GM19025 (cell line): ENCODE measurements at regions not wholly inside any gene's neighbourhood (a gene's known extent, or its start where the extent isn't known, plus 50 kb on each side); places are given as distances from the start of the nearest gene placed in this dataset.

Experiments used
- ATAC-seq: cut with Tn5 transposase; IDR thresholded peaks from one replicate; pipeline ENCODE4 v1.9.1; 2021; ENCODE audit warnings: mild to moderate bottlenecking, low read depth, moderate library complexity; ENCODE audit not compliant: unreplicated experiment

DNA sequence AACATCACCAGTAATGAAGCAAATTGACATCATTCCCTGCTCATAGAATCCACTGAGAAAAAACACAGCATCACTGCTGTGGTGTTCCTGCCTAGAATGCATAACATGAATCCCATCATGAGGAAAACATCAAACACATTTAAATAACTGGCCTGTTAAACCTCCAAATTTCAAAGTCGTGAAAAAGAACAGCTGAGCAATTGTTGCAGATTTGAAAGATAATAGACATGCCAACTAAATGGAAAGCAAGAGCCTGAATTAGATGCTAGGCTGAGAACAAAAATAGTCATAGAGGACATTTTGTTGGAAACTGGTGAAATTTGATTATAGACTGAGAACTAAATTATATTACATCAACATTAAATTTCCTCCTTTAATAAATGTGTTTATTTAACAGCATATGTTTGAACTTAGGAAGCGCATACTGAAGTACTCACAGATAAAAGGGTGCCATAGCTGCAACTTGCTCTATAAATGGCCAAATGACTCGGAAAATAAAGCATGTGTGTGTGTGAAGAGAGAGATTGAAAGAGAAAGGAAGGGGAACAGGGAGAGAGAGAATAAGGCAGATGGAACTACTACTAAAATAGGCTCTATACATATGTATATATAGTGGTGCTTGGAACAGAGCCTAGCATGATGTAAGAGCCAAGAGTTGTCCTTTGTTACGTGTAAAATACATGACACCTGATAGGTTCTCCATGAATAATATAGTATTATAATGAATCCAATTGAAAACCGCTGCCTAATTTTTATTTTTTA, 305.0 kb upstream of the MON1B start:
- no peak for ATAC-seq

DNA sequence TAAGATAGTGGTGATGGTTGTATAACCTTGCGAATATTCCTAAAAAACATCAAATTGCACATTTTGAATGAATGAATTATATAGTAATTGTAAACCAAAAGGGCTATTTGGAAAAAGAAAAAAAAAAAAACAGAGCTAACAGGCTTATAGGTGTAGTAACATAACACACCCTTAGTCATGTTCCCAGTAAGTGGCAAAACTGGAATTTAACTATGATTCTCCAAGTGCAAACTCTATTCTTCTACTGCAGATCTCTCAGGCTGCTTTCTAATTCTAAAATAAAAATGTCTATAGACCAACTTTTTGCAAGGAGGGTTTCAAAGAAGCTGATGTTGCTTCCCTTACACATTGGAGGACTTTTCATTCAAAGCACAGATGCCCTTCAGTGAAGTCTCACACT, 293.2 kb upstream of the MON1B start:
- no peak for ATAC-seq

DNA sequence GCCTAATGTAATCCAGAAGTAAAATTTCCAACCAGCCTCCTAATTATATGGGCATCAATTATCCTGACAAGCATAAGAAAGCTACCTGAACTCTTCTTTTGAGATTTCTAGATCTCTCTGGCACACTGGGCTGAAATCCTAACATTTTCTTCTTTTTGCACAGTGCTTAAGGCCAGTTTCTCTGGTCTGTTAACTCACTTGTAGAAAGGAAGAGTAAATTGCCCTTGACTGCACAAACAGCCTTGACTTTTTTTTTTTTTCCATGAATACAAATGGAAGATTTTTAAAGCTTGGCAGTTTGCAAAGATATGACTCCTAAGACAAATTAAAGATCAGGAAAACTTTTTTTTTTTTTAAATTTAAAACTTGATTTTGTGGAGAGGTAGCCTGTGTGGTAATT, 291.2 kb upstream of the MON1B start:
- no peak for ATAC-seq

DNA sequence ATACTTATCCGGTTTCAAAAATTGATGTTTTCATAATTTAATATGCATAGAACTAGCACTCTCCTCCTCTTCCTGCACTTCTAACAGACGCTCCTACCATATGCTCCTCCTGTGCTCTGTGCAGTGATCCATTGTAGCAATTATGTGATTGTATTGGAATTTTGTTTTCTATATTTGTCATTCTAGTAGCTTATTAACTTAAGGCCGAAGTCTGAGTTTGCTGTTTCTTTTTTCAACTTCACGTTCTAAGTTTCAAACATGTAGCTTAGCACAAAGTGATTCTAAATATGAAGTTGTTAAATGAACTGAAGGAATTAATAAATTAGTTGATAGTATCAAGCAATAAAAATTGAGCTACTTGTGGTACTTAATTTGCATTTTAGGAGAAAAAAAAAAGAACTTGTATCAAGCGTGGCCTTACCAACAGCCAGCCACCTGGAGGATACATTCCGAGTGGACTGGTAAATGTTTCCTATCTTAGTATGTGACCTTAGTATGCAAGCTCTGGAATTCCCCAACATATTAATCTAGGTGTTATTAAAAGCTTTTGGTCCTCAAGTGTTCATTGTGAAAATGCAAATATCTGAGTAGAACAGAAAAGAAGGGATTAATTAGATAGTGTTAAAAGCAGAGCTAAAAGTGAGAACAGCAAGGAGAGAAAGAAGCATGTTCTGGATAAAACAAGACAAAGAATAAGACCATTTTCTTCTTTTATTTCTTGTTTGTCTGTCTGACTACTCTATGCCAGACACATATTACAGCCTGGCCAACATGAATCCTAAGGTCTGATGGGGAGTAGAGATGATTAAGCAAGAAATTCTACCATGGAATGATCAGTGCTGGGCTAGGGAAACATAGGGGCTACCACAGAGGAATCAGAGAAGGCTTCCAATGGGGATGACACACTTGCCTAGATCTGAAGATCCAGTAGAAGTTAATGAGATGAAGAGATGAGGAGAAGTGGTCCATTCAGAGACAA, 290.4 kb upstream of the MON1B start:
- ATAC-seq: no peak

DNA sequence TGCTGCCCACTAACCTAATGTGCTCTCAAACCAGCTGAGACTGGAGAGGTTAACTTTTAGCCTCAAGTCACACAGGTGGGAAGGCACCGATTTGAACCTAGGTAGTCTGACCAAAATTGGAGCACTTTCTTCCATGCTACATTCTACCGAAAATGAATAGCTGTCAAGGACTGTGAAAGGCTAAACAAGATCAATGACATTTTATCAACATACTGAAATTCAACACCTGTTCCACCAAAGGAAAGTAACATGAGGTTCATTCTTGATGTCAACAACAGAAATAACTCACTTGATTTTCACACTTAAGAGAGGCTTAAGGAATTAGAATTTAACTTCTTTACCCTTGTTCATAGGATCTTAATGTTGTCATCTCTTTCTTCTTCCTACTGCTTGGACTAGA, 284.4 kb upstream of the MON1B start:
- no peak for ATAC-seq

DNA sequence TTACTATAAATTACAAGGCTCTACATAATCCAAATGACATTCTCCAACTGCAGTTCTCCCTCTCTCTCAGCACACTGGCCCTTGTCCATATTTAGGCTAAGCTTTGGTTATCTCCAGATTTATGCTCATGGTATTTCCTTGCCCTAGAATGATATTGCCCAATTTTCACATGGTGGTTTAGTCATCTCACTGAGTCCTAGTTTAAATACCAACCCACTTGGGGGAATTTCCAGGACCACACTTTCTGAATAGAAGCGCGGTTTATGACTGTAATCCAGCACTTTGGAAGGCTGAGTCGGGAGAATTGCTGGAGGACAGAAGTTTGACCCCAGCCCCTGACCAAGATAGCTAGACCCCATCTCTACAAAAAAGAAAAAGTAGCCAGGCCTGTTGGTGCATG, 280.1 kb upstream of the MON1B start:
- ATAC-seq: no peak

DNA sequence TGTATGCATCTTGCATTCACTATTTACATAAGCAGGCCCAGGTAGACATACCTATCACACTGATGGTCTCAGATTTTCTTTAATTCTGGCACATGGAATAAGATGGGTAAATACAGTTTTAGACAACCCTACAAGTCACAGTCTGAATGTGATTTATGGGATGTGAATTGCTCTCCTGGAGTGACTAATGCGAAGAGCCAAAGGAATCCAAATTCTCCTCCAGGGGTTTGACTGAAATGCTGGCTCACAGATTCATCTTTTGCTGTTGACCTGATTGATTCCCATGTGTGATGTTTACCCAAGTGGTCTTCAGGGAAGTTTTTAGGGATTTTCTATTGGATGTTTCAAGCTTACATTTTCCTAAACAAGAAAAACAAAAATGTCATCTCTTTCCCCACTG, 277.9 kb upstream of the MON1B start:
- no peak for ATAC-seq

DNA sequence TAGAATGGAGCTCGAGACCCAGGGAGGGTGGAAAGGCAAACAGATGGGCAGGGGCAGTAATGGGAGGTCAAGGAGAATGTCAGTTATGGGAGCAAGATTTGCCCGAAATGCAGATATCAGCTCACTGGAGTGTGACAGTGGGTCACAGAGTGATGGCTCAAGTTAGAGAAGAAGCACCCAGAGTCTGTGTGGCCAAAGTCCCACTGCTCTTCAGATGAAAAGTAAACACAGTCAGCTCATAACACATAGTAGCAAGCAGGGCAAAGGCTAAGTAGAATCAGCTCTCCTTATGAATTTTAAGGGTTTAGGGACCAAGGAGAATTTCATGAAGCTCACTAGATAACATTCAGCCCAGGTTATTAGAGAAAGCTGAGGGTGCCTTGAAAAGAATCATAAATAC, 264.9 kb upstream of the MON1B start:
- no peak for ATAC-seq

DNA sequence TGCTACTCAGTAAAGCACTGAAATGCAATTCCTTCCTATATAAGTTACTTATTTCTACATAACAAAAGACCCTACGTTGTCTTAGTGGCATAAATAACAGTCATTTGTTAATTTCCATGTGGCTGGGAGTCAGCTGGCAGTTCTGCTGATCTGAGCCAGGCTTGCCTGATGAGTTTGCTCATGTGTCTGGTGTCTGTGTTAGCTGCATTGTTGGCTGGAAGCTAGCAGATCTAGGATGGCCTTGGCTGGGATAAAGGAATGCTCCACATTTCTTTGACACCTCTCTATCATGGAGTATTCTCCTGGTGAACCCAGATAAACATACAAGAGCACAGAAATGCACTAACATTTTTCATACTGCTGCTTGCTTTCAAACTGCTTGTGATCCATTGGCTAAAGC, 264.4 kb upstream of the MON1B start:
- no peak for ATAC-seq

DNA sequence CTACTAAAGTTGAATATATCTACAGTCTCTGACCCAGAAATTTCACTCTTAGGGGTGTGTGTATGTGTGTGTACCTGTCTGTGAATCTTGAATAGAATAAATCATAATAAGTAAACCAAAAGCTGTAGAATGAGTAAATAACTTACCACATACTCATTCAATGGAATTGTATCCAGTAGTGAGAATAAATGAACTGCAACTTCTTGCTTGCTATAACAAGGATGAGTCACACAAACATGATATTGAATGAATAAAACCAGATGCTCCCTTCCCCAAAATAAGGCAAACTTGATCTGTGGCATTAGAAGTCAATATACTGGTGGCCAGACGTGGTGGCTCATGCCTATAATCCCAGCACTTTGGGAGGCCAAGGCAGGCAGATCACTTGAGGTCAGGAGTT, 259.8 kb upstream of the MON1B start:
- ATAC-seq: no peak

DNA sequence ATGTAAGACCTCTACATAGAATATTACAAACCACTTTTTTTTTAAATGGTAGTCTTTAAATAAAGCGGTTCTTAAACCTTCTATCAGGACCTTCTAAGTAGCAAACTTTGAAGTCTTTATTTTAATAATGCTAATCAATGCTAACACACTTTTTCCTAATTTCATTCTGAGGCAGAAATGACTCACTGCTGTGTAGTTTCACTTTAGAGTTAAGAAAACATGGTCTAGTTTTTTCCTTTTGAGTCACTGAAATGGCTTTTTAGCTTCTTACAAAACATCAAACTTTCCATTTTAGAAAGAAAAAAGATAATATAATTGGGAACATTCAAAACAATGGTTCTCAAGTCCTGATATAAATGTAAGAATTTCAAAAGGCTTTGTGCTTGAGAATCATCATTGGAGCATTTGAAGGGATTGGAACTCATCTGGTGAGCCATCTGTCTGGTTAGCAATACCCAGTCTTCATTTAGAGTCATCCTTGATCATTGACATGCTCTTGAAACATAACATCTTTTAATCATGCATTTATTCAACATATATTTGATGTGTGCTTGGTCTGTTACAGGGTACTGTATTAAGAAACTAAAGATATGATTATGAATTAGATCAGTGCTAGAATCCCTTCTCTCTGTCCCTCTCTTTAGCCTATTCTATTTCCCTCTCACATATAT, 258.3 kb upstream of the MON1B start:
- no peak for ATAC-seq

DNA sequence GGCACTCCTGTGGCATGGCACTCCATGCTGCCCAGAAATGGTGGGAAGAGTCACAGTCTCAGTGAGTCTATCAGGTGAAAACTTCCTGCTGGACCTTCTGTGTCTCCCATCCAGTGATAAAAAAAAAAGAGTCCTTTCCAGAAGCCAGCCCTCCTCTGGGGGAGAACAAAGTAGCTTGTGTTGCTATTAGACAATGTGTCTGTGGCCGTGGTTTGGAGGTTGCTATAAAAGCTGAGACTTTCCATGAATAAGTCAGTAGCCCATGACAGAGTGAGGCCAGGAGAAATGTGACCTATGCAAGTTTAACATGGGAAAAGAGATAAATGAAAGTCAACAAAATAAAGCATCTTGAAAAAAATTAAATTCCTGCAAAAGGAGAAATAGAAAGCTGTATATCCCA, 250.7 kb upstream of the MON1B start:
- ATAC-seq: no peak

DNA sequence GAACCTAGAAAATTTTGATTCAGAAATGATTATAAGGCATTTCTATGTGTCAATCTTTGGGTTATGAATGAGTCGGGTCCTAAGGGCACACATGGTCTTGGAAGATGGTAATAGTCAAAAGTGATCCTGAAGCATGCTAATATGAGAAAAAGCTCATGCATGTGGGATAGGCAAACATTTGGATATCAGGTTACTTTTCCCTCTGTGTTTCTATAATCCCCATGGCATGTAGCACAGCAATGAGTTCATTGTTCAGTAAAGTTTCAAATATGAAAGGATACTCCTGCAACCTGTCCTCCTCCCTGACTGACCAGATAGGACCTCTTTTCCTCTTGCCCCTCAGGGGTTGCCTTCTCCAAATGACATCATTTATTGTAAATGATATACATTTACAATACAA, 249.9 kb upstream of the MON1B start:
- no peak for ATAC-seq

DNA sequence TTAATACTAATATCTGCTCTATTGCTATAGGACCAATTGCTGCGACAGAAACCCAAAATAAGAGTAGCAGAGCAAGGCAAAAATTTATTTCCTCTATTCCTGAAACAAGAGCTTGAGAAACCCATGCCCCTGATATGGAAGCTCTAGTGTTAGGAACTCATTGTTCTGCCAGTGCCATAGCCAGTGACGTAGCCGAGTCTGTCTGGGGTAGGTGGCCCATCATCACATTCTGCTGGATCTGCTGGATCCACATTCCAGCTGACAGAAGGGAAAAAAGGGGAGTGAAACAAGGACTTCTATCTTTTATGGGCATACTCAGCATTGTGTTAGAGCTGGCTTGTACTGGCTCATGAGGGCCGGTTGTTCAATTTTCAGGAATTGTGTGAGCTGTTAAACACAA, 248.9 kb upstream of the MON1B start:
- no peak for ATAC-seq

DNA sequence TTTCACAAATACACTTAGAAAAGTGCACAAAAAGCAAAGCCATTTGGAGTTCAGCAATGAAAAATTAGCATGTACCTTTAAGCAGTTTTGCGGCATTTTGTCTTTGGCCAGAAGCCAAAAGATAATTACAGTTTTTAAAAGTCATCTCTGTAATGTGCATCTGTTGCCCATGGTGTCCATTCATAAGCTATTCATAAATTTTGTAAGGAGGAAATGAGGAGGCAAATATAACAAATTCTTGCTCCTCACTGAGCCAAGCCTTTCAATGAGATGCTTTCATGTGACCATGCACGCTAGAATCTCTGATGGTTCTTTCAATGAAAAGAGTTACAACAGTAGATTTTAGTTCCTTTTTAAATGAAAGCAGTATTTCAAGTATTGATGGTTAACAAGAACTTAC, 247.1 kb upstream of the MON1B start:
- ATAC-seq: no peak

DNA sequence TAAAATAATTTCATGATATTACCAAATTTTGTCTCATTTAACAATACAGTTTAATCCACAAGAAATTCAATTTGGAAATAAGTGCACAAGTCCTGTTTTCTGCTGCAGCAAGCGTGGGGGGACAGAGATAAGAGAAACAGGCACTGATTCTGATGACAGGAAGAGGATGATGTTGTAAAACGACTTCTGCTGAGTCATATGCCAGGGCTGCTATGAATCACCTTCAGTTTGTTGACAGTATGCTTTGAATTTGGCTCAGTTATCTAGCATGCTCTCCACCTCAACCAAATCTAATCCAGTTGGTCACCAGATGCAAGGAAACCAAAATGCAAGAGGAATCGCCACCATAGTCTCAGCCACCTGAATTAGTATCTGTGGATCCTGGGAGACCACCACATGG, 244.1 kb upstream of the MON1B start:
- ATAC-seq: no peak

DNA sequence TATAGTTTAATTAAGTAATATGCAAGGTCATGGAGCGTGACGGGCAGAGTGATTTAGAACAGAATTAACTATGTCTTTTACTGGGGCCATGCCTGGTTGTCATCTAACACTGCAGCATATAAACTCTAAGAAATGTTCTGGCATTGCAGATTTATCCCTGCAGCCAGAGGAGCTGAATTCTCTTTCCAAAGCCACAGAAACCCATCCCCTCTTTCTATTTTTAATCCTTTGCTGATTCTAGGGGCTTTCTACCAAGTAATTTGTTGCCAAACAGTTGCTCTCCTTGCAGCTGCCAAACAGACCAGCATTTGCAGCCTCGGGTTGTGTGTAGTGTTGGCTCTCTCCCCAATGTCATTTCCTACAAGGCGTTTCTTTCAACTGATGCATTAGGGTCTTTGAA, 243.2 kb upstream of the MON1B start:
- ATAC-seq: no peak

DNA sequence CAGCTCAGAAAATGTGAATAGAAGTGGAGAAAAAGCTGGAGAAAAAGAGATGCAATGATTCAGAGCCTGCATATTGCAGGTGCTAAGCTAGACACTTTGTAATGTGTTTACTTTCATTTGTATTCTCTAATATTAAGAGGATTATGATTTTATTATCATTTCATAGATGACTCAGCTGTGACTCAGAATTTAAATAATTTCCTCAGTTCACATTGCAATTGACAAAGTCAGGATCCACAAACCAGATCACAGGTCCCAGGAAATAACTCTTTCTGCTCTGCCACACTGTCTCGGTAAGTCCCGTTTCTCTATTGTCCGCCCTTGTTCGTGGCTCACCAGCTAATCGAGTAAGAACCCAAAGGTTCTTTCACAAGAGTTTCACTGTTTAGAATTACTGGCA, 235.4 kb upstream of the MON1B start:
- ATAC-seq: no peak

DNA sequence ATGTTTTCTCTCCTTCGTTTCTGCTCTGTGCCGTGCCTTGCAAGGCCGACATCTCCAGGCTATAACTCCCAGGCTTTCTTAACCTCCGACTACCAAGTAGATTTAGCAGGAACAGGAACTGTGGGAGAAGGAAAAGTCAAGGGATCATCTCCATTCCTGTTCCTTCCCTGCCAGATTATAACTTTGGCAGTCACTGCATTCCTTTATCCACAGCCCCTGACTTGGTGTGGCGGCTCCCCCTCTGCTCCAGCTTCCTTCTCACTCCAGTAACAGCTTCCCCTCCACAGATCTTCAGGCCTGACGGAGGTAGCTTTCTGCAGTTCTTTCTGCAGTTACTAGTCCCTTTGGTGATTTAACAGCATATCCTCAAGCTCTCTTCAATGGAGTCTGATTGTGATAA, 234.6 kb upstream of the MON1B start:
- no peak for ATAC-seq

DNA sequence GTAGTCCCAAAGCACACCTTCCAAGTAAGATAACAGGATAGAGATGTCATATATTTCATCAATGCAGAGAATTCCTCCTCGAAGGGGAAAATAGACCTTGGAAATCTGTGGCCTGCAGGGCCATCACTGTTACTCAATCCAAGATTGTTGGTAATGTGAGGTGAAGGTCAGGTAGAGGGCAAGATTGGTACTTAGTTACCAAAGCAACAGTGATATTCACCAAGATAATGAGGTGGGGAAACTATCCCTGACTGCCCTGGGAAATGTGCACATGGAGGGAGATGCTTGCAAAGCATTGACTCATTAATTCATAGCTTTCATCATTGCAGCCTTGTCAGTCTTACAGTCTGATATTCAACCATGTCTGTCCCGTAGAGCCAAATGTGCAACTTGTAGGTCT, 234.1 kb upstream of the MON1B start:
- ATAC-seq: no peak

DNA sequence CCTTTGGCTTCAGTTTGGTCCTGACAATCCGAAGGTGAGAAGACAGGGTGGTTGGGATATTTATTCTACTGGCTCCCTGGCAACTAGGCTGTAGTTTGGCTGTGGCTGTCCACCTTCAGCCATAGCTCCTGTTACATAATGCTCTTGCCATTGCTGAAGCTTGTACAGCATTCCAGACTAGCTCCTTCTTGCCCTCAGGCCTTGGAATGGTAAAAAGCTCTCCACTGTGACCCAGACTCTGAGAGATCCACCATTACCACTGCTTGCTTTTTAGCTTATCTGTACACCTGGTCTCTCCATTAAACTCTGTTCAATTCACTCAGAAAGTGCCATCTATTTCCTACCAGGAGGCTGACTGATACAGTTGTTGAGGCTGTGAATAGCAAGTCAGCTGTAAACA, 231.8 kb upstream of the MON1B start:
- ATAC-seq: no peak
